IPS-15b (cell line): ENCODE measurements at regions not wholly inside any gene's neighbourhood (a gene's known extent, or its start where the extent isn't known, plus 50 kb on each side); places are given as distances from the start of the nearest gene placed in this dataset.

ENCODE experiments used
- H3K27me3 ChIP-seq: one replicate; pipeline ENCODE4 v1.6.1; 2013; ENCODE audit warnings: low read length; ENCODE audit not compliant: control insufficient read depth, insufficient read depth
- H3K36me3 ChIP-seq: one replicate; pipeline ENCODE4 v1.6.1; 2013; ENCODE audit warnings: low read length; ENCODE audit not compliant: control insufficient read depth, insufficient read depth
- H3K4me1 ChIP-seq: one replicate; pipeline ENCODE4 v1.6.1; 2013; ENCODE audit warnings: mild to moderate bottlenecking, low read length; ENCODE audit not compliant: control insufficient read depth, insufficient read depth
- H3K4me3 ChIP-seq: one replicate; pipeline ENCODE4 v1.5.1; 2013; ENCODE audit warnings: low read depth, low read length
- H3K9ac ChIP-seq: one replicate; pipeline ENCODE4 v1.6.1; 2013; ENCODE audit warnings: low read depth, mild to moderate bottlenecking, low read length
- H3K9me3 ChIP-seq: one replicate; pipeline ENCODE4 v1.6.1; 2013; ENCODE audit warnings: mild to moderate bottlenecking, low read length; ENCODE audit not compliant: control insufficient read depth, insufficient read depth

GRCh38 chr13:104485571-104485970 is 1419.4 kb upstream of the SLC10A2 start:
- H3K27me3 ChIP-seq, result no peaks in the 10 kb centered on the region
- no peak overlapping the region for H3K9ac ChIP-seq
- H3K4me3 ChIP-seq, result no peak overlapping the region
- H3K4me1 ChIP-seq, result no peaks in the 10 kb centered on the region
- H3K36me3 ChIP-seq, result no peaks in the 10 kb centered on the region
- H3K9me3 ChIP-seq, result no peaks in the 10 kb centered on the region

- H3K4me1 ChIP-seq, result no peaks in the 10 kb centered on the region
- H3K4me3 ChIP-seq, result no peak overlapping the region
- no peaks in the 10 kb centered on the region for H3K27me3 ChIP-seq
- H3K9me3 ChIP-seq, result no peaks in the 10 kb centered on the region
- H3K36me3 ChIP-seq, result no peaks in the 10 kb centered on the region
- H3K9ac ChIP-seq, result no peak overlapping the region
Observed at GRCh38 chr13:104483631-104484030, 1417.4 kb upstream of the SLC10A2 start.

GRCh38 chr13:104477261-104477660 is 1411.0 kb upstream of the SLC10A2 start:
- H3K4me3 ChIP-seq, result no peak overlapping the region
- H3K9me3 ChIP-seq, result no peaks in the 10 kb centered on the region
- no peaks in the 10 kb centered on the region for H3K27me3 ChIP-seq
- H3K4me1 ChIP-seq, result no peaks in the 10 kb centered on the region
- no peaks in the 10 kb centered on the region for H3K36me3 ChIP-seq
- H3K9ac ChIP-seq, result no peak overlapping the region

- no peaks in the 10 kb centered on the region for H3K36me3 ChIP-seq
- H3K4me3 ChIP-seq, result no peak overlapping the region
- H3K27me3 ChIP-seq, result no peaks in the 10 kb centered on the region
Observed at GRCh38 chr13:104473936-104474335, 1407.7 kb upstream of the SLC10A2 start.

GRCh38 chr13:104466016-104466415 is 1399.8 kb upstream of the SLC10A2 start:
- no peak overlapping the region for H3K9ac ChIP-seq
- no peaks in the 10 kb centered on the region for H3K36me3 ChIP-seq
- no peaks in the 10 kb centered on the region for H3K27me3 ChIP-seq
- H3K4me1 ChIP-seq, result no peaks in the 10 kb centered on the region
- no peak overlapping the region for H3K4me3 ChIP-seq
- no peaks in the 10 kb centered on the region for H3K9me3 ChIP-seq

More at GRCh38 chr13:104473936-104474335, 1407.7 kb upstream of the SLC10A2 start:
- Histone ChIP-seq H3K9ac (no peak overlapping the region), H3K4me1 (no peaks in the 10 kb centered on the region), H3K9me3 (no peaks in the 10 kb centered on the region)

- H3K4me1 ChIP-seq, result no peaks in the 10 kb centered on the region
- no peaks in the 10 kb centered on the region for H3K36me3 ChIP-seq
- H3K27me3 ChIP-seq, result no peaks in the 10 kb centered on the region
- H3K9me3 ChIP-seq, result no peaks in the 10 kb centered on the region
- H3K4me3 ChIP-seq, result no peak overlapping the region
- no peak overlapping the region for H3K9ac ChIP-seq
Observed at GRCh38 chr13:104461049-104461448, 1394.8 kb upstream of the SLC10A2 start.

- H3K9me3 ChIP-seq, result no peaks in the 10 kb centered on the region
- no peak overlapping the region for H3K4me3 ChIP-seq
- H3K4me1 ChIP-seq, result no peaks in the 10 kb centered on the region
- H3K9ac ChIP-seq, result no peak overlapping the region
- no peaks in the 10 kb centered on the region for H3K36me3 ChIP-seq
- H3K27me3 ChIP-seq, result no peaks in the 10 kb centered on the region
Observed at GRCh38 chr13:104460554-104460953, 1394.3 kb upstream of the SLC10A2 start.

GRCh38 chr13:104450006-104450405 is 1383.8 kb upstream of the SLC10A2 start:
- Histone ChIP-seq H3K36me3 (no peaks in the 10 kb centered on the region), H3K4me3 (no peak overlapping the region), H3K9ac (no peak overlapping the region), H3K9me3 (no peaks in the 10 kb centered on the region), H3K4me1 (peaks cover 5% of the 10 kb centered on the region), H3K27me3 (no peaks in the 10 kb centered on the region)

GRCh38 chr13:104447348-104447747 is 1381.1 kb upstream of the SLC10A2 start:
- no peaks in the 10 kb centered on the region for H3K9me3 ChIP-seq
- no peaks in the 10 kb centered on the region for H3K36me3 ChIP-seq

GRCh38 chr13:104442536-104442935 is 1376.3 kb upstream of the SLC10A2 start:
- H3K9ac ChIP-seq, result no peak overlapping the region
- peaks cover 2% of the 10 kb centered on the region for H3K4me1 ChIP-seq
- H3K36me3 ChIP-seq, result no peaks in the 10 kb centered on the region
- no peaks in the 10 kb centered on the region for H3K27me3 ChIP-seq
- no peak overlapping the region for H3K4me3 ChIP-seq
- no peaks in the 10 kb centered on the region for H3K9me3 ChIP-seq

More at GRCh38 chr13:104447348-104447747, 1381.1 kb upstream of the SLC10A2 start:
- H3K9ac ChIP-seq, result no peak overlapping the region
- H3K27me3 ChIP-seq, result no peaks in the 10 kb centered on the region
- no peak overlapping the region for H3K4me3 ChIP-seq
- H3K4me1 ChIP-seq, result peaks cover 5% of the 10 kb centered on the region

GRCh38 chr13:104436555-104436954 is 1370.3 kb upstream of the SLC10A2 start:
- no peaks in the 10 kb centered on the region for H3K9me3 ChIP-seq
- no peak overlapping the region for H3K4me3 ChIP-seq
- no peak overlapping the region for H3K9ac ChIP-seq
- no peaks in the 10 kb centered on the region for H3K27me3 ChIP-seq
- no peaks in the 10 kb centered on the region for H3K36me3 ChIP-seq
- H3K4me1 ChIP-seq, result no peaks in the 10 kb centered on the region

GRCh38 chr13:104431895-104432294 is 1365.7 kb upstream of the SLC10A2 start:
- no peak overlapping the region for H3K4me3 ChIP-seq
- no peaks in the 10 kb centered on the region for H3K4me1 ChIP-seq
- no peaks in the 10 kb centered on the region for H3K9me3 ChIP-seq

GRCh38 chr13:104426435-104426834 is 1360.2 kb upstream of the SLC10A2 start:
- Histone ChIP-seq H3K4me1 (no peaks in the 10 kb centered on the region), H3K9me3 (no peaks in the 10 kb centered on the region), H3K9ac (no peak overlapping the region), H3K27me3 (no peaks in the 10 kb centered on the region), H3K4me3 (no peak overlapping the region), H3K36me3 (no peaks in the 10 kb centered on the region)

More at GRCh38 chr13:104431895-104432294, 1365.7 kb upstream of the SLC10A2 start:
- no peaks in the 10 kb centered on the region for H3K27me3 ChIP-seq
- H3K9ac ChIP-seq, result no peak overlapping the region
- no peaks in the 10 kb centered on the region for H3K36me3 ChIP-seq
